ENCODE measurements at regions not wholly inside any gene's neighbourhood (a gene's known extent, or its start where the extent isn't known, plus 50 kb on each side); places are given as distances from the start of the nearest gene placed in this dataset.

GRCh38 chr2:23121968-23122648, 262.9 kb upstream of the KLHL29 start:
- RAD21 ChIA-PET (ENCODE audit: low non-redundant PET in 1 of 2, low total read pairs in 2 of 2, uncharacterized antibody in 2 of 2, unreplicated experiment in 2 of 2), result no interaction called here
- Histone ChIP-seq H3K4me1 (ENCODE audit: control insufficient read depth in 1 of 2, insufficient read depth in 2 of 2, low read length in 2 of 2) (no peaks in the 10 kb centered on the region), H2AFZ (ENCODE audit: low read depth, low read length, poor library complexity, severe bottlenecking) (no peak overlapping the region), H3K36me3 (ENCODE audit: control insufficient read depth in 1 of 2, insufficient read depth in 2 of 2, low read length in 2 of 2) (no peaks in the 10 kb centered on the region), H3K79me2 (ENCODE audit: insufficient read depth, low read length) (no peaks in the 10 kb centered on the region), H3K27ac (ENCODE audit: low read depth, low read length) (no peak overlapping the region), H4K20me1 (ENCODE audit: insufficient read depth) (no peaks in the 10 kb centered on the region), H3K9me2 (ENCODE audit: insufficient read depth) (no peaks in the 10 kb centered on the region), H3K4me2 (ENCODE audit: low read length) (no peak overlapping the region), H3K9ac (ENCODE audit: low read length) (no peak overlapping the region), H3K4me3 (replicated peaks in 1 of 2; ENCODE audit: low read depth in 1 of 2, low read length in 2 of 2) (no peak overlapping the region), H3K9me3 (ENCODE audit: control insufficient read depth in 1 of 2, insufficient read depth in 1 of 2, low read depth in 1 of 2, low read length in 2 of 2) (no peaks in the 10 kb centered on the region), H3K27me3 (ENCODE audit: insufficient read depth, low read length) (peaks cover 12% of the 10 kb centered on the region; the same call in 1 of the 2 replicates)
- intact Hi-C loops (cut with micrococcal nuclease), result no loop called here
- no peak for DNase-seq (ENCODE audit: low read depth, low spot score)
- no TSS peak for BruUV-seq (replicated peaks)
- TF ChIP-seq, protein P1, sequence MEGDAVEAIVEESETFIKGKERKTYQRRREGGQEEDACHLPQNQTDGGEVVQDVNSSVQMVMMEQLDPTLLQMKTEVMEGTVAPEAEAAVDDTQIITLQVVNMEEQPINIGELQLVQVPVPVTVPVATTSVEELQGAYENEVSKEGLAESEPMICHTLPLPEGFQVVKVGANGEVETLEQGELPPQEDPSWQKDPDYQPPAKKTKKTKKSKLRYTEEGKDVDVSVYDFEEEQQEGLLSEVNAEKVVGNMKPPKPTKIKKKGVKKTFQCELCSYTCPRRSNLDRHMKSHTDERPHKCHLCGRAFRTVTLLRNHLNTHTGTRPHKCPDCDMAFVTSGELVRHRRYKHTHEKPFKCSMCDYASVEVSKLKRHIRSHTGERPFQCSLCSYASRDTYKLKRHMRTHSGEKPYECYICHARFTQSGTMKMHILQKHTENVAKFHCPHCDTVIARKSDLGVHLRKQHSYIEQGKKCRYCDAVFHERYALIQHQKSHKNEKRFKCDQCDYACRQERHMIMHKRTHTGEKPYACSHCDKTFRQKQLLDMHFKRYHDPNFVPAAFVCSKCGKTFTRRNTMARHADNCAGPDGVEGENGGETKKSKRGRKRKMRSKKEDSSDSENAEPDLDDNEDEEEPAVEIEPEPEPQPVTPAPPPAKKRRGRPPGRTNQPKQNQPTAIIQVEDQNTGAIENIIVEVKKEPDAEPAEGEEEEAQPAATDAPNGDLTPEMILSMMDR (IDR thresholded peaks at IDR 0.05 in 2 of 3, conservative IDR thresholded peaks at IDR 0.05 in 1 of 3; ENCODE audit: borderline replicate concordance in 1 of 3, insufficient read depth in 1 of 3, low read depth in 2 of 3, low read length in 2 of 3), result no peak
- TF ChIP-seq TCF7L2 (IDR thresholded peaks at IDR 0.05; ENCODE audit: borderline replicate concordance, extremely low read depth, insufficient read depth, insufficient read length) (no peak), POLR2A (IDR thresholded peaks at IDR 0.05; ENCODE audit: borderline replicate concordance, extremely low read depth, insufficient read depth, insufficient read length) (no peak), ATF3 (IDR thresholded peaks at IDR 0.05) (no peak)
- ATAC-seq, result no peak
- CTCF ChIA-PET, result no interaction called here
- POLR2A ChIA-PET, result no interaction called here

- POLR2A ChIA-PET, result no interaction called here
- Histone ChIP-seq H3K79me2 (ENCODE audit: insufficient read depth, low read length) (no peaks in the 10 kb centered on the region), H3K4me3 (replicated peaks in 1 of 2; ENCODE audit: low read depth in 1 of 2, low read length in 2 of 2) (no peak overlapping the region), H3K27me3 (ENCODE audit: insufficient read depth, low read length) (peaks cover 13% of the 10 kb centered on the region; the same call in 1 of the 2 replicates), H3K9me2 (ENCODE audit: insufficient read depth) (no peaks in the 10 kb centered on the region), H3K9ac (ENCODE audit: low read length) (no peak overlapping the region), H3K36me3 (ENCODE audit: control insufficient read depth in 1 of 2, insufficient read depth in 2 of 2, low read length in 2 of 2) (no peaks in the 10 kb centered on the region), H3K9me3 (ENCODE audit: control insufficient read depth in 1 of 2, insufficient read depth in 1 of 2, low read depth in 1 of 2, low read length in 2 of 2) (no peaks in the 10 kb centered on the region), H3K4me2 (ENCODE audit: low read length) (no peak overlapping the region), H4K20me1 (ENCODE audit: insufficient read depth) (no peaks in the 10 kb centered on the region), H2AFZ (ENCODE audit: low read depth, low read length, poor library complexity, severe bottlenecking) (no peak overlapping the region), H3K4me1 (ENCODE audit: control insufficient read depth in 1 of 2, insufficient read depth in 2 of 2, low read length in 2 of 2) (no peaks in the 10 kb centered on the region), H3K27ac (ENCODE audit: low read depth, low read length) (no peak overlapping the region)
- RAD21 ChIA-PET (ENCODE audit: low non-redundant PET in 1 of 2, low total read pairs in 2 of 2, uncharacterized antibody in 2 of 2, unreplicated experiment in 2 of 2), result no interaction called here
- DNase-seq (ENCODE audit: low read depth, low spot score) (no peak), ATAC-seq (no peak)
- CTCF ChIA-PET, result no interaction called here
- intact Hi-C loops (cut with micrococcal nuclease), result no loop called here
- BruUV-seq (replicated peaks), result no TSS peak
- no peak for TF ChIP-seq SP1 (IDR thresholded peaks at IDR 0.05; ENCODE audit: low read depth)
- TF ChIP-seq EZH2 (IDR thresholded peaks at IDR 0.05), result no peak
- no peak for TF ChIP-seq ZBTB33 (IDR thresholded peaks at IDR 0.05; ENCODE audit: extremely low read depth, insufficient replicate concordance, low read length)
- TF ChIP-seq POLR2AphosphoS5 (IDR thresholded peaks at IDR 0.05; ENCODE audit: low read depth, low read length), result no peak
- TF ChIP-seq CBX3 (IDR thresholded peaks at IDR 0.05; ENCODE audit: low read depth), result no peak
- TF ChIP-seq ATF3 (IDR thresholded peaks at IDR 0.05), result no peak
- TF ChIP-seq SIN3A (IDR thresholded peaks at IDR 0.05; ENCODE audit: low read depth), result no peak
- no peak for TF ChIP-seq CEBPB (IDR thresholded peaks at IDR 0.05; ENCODE audit: low read depth)
- no peak for TF ChIP-seq EZH2phosphoT487 (IDR thresholded peaks at IDR 0.05; ENCODE audit: borderline replicate concordance)
- no peak for TF ChIP-seq POLR2A (IDR thresholded peaks at IDR 0.05; ENCODE audit: borderline replicate concordance, extremely low read depth, insufficient read depth, insufficient read length)
- TF ChIP-seq RAD21 (IDR thresholded peaks at IDR 0.05; ENCODE audit: low read depth), result no peak
- no peak for TF ChIP-seq SRF (IDR thresholded peaks at IDR 0.05; ENCODE audit: low read depth)
- TF ChIP-seq ZNF274 (IDR thresholded peaks at IDR 0.05; ENCODE audit: low read depth, low read length), result no peak
Measured at GRCh38 chr2:23122681-23123215, 262.2 kb upstream of the KLHL29 start.
